ENCODE measurements at regions not wholly inside any gene's neighbourhood (a gene's known extent, or its start where the extent isn't known, plus 50 kb on each side); places are given as distances from the start of the nearest gene placed in this dataset.

GRCh38 chr1:93808871-93809270, 70.1 kb downstream of the DNTTIP2 start:
- H3K4me3 ChIP-seq (ENCODE audit: low read depth, low read length) = no peak overlapping the region
- no peak for DNase-seq (ENCODE audit: low read depth)
- TF ChIP-seq, protein P1, sequence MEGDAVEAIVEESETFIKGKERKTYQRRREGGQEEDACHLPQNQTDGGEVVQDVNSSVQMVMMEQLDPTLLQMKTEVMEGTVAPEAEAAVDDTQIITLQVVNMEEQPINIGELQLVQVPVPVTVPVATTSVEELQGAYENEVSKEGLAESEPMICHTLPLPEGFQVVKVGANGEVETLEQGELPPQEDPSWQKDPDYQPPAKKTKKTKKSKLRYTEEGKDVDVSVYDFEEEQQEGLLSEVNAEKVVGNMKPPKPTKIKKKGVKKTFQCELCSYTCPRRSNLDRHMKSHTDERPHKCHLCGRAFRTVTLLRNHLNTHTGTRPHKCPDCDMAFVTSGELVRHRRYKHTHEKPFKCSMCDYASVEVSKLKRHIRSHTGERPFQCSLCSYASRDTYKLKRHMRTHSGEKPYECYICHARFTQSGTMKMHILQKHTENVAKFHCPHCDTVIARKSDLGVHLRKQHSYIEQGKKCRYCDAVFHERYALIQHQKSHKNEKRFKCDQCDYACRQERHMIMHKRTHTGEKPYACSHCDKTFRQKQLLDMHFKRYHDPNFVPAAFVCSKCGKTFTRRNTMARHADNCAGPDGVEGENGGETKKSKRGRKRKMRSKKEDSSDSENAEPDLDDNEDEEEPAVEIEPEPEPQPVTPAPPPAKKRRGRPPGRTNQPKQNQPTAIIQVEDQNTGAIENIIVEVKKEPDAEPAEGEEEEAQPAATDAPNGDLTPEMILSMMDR (IDR thresholded peaks at IDR 0.05; ENCODE audit: low read depth, low read length, missing control alignments) = no peak

- no peak for DNase-seq (ENCODE audit: low read depth)
- TF ChIP-seq, protein P1 (IDR thresholded peaks at IDR 0.05; ENCODE audit: low read depth, low read length, missing control alignments) = no peak
Measured at GRCh38 chr1:93807311-93807930, 71.6 kb downstream of the DNTTIP2 start.

GRCh38 chr1:93805027-93805610, 73.9 kb downstream of the DNTTIP2 start:
- no peak overlapping the region for H3K4me3 ChIP-seq (ENCODE audit: low read depth, low read length)
- DNase-seq (ENCODE audit: low read depth) = no peak
- TF ChIP-seq, protein P1 (IDR thresholded peaks at IDR 0.05; ENCODE audit: low read depth, low read length, missing control alignments) = no peak

More at GRCh38 chr1:93807311-93807930, 71.6 kb downstream of the DNTTIP2 start:
- no peak overlapping the region for H3K4me3 ChIP-seq (ENCODE audit: low read depth, low read length)

GRCh38 chr1:93804412-93804811, 74.6 kb downstream of the DNTTIP2 start:
- TF ChIP-seq, protein P1 (IDR thresholded peaks at IDR 0.05; ENCODE audit: low read depth, low read length, missing control alignments) = no peak
- no peak for DNase-seq (ENCODE audit: low read depth)
- H3K4me3 ChIP-seq (ENCODE audit: low read depth, low read length) = no peak overlapping the region

DNA sequence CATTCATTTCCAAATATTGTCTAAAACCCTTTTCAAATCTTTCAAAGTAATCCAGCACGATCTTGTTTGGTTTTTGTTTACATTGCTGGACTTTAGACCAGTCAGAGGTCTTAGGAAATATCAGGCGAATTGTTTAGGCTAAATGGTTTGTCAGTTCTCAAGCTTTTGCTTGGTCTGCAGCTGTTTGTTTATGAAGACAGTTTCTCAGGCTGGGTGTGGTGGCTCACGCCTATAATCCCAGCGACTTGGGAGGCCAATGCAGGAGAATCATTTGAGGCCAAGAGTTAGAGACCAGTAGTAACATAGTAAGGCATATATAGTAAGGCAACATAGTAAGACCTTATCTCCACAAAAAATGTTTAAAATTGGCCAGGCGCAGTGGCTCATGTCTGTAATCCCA, 77.5 kb downstream of the DNTTIP2 start:
- no peak overlapping the region for H3K4me3 ChIP-seq (ENCODE audit: low read depth, low read length)
- TF ChIP-seq, protein P1 (IDR thresholded peaks at IDR 0.05; ENCODE audit: low read depth, low read length, missing control alignments) = no peak
- no peak for DNase-seq (ENCODE audit: low read depth)

DNA sequence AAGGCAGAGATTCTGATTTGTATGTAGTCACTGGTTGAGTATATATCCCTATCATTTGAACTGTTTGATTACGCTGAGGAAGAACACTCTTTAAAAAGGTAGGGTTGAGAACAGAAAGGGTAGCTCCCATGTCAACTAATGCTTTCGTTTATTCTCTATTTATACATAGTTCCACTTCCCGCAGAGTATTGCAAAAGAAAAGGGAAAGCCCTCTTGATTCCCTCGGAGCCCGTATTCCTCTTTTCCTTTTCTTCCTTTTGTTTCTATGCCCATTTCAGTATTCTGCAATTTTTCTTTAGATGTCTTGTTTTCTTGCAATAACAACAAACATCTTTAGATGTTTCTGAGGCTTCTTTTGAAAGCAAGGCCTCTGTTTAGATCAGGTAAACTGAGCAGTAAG, 78.2 kb downstream of the DNTTIP2 start:
- no peak overlapping the region for H3K4me3 ChIP-seq (ENCODE audit: low read depth, low read length)
- DNase-seq (ENCODE audit: low read depth) = no peak
- TF ChIP-seq, protein P1 (IDR thresholded peaks at IDR 0.05; ENCODE audit: low read depth, low read length, missing control alignments) = no peak

DNA sequence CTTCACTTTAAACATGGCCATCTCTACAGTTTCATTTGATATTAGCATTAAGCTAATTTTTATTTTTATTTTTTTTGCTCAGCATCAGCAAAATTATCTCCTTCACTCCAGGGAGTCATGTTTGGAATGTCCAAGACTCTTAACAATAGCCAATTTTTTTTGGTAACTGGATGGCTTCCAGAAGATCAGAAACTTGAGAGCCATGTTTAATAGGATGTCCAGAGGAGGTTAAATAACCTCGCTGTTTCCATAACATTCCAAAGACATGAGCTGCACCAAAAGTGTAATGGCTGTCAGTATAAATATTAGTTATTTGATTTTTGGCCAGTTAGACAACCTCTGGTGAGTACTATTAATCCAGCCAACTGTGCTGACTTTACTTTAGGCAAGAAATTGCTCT, 80.7 kb downstream of the DNTTIP2 start:
- DNase-seq (ENCODE audit: low read depth) = no peak
- TF ChIP-seq, protein P1 (IDR thresholded peaks at IDR 0.05; ENCODE audit: low read depth, low read length, missing control alignments) = no peak
- H3K4me3 ChIP-seq (ENCODE audit: low read depth, low read length) = no peak overlapping the region
